NCI-H2029 (cell line): ENCODE measurements at regions not wholly inside any gene's neighbourhood (a gene's known extent, or its start where the extent isn't known, plus 50 kb on each side); places are given as distances from the start of the nearest gene placed in this dataset.
"Not testable (repeated sequence)": the region's sequence is repeated elsewhere in the genome, so short reads cannot be mapped to it uniquely, and the experiment has no call there.

ENCODE experiments used
- DNase-seq: peaks from one replicate; lab custom pipeline; 2025; lab: John Stamatoyannopoulos, UW

DNA sequence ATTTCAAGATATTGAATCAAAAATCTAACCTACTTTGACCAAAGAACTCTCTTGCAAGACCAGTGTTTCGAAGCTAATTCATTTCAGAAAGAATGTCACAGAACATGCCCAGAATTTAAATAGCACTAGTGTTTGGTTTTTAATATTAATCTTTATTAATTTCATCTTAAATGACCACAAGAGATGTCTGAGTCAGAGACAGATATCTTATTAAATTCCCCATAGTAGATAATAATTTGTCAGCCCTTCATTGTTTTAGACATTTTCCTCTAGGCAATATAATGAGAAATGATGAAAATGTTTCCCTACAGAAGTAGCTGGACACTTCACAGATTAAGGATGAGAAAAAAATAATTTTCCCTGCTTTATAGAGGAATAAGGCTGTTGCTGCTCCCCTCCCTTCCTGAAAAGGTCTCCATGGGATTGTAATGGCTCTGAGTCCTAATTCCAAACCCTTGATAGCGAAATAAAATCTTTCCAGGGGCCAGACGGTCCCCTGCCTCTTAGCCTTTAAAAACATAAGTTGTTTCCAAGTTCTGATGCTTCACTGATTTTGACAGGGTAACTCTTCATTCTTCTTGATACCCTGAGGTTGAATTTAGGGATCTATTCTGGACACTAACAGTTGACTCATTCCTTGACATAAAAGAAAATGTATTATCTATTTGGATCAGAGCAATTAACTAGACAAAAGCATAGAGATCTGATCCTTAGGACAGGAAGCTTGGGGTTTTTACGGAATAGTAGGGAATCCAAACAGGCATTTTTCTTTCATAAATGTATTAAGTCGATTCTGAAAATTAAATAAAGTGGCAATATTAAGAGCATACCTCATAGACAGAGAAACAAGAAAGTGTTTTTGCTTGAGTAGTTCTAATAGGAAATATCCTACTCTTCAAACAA, 820.8 kb downstream of the BRINP3 start:
- no peak for DNase-seq

DNA sequence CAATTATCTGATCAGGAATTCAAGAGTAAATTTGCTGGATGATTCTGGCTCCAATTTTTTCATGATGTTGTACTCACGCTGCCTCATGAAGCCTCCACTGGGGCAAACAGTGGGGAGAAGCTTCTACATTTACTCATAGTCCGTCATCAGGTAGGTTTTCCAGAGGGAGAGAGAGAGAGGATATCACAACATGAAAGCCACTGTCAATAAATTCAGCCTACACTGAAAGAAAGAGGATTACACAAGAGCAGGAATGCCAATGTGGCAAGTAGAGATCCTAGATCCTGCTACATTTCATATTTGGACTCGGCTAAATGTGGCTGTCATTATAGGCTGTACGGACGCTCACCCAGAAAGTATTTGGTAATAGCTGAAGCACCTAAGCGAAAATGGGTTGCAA, 819.9 kb downstream of the BRINP3 start:
- DNase-seq = no peak

DNA sequence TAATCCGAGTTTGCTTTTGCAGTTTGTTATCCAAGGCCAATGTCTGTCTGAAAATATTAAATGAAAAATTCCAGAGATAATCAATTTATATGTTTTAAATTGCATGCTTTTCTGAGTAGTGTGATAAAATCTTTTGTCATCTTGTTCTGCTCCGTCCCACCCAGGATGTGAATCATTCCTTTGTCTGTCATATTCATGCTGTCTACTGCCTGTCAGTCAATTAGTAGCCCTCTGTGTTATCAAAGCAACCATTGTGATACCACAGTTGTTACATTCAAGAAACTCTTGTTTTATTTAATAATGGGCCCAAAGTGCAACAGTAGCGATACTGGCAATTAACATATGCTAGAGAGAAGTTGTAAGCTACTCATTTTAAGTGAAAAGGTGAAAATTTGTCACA, 819.3 kb downstream of the BRINP3 start:
- DNase-seq = no peak

DNA sequence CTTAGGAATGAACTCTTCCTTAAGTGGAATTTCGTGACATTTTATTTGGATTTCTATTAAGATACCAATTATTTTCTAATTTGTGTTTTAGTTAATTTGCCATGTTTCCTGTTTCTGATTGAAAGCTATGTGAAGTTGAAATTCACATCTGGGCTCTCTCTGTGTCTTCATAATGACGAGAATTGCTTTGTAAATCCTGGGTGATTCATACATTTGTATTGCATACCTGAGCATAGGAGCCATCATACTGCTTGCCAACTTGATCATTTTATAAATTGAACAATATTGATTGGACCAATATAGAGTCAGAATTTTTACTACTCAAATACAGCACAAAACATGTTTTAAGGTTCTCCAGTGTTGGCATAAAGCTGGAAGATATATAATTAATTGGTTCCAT, 817.9 kb downstream of the BRINP3 start:
- no peak for DNase-seq

DNA sequence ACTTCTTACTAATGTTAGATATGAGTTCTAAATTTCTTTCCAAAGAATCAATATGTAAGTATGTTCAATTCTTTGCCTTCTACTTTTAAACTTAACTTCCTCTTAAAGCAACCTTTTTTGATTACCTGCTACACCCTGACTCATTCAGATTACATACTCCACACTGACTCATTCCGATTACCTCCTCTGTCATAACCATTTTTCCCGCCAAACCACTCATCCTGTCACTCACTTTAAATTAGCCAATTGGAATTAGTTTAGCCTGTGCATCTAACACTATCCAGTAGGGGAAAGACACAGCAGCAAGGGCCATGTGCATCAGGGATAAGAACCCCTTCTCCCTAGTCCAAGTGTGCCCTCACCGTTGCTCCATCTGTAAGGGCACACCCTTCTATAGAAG, 815.5 kb downstream of the BRINP3 start:
- no peak for DNase-seq

DNA sequence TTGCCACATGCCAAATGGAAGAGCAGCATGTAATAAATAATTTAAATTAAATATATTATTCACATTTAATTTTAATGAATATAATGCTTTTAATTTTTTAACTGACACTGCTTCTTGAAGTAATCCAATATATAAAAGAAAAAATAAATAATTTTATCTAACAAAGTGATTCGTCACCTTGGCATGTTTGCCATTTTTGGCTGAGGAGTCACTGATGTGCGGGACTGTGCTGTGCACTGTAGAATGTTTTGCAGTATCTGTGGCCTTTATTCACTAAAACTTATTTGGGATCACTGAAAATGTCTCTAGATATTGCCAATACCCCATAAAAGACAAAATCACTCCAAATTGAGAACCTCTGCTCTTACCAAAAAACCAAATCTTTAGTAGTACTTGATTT, 807.8 kb downstream of the BRINP3 start:
- no peak for DNase-seq

DNA sequence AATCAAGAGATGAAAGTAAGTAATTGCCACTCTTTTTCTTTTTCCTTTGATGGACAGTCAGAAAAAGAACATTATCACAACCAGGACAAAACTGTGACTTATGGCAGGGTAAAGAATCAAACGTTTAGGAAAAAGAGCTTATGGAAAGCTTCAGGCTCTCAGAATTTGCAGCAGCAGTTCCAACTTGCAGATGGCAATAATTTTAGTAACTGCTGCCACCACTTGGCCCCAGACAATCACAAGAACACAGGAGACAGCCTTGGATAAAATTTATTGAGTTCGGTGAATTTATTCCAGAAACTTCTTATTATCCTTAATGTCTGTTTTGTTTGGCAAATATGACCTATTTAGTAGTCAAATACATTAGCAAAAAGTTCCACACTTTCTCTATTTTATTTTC, 804.4 kb downstream of the BRINP3 start:
- no peak for DNase-seq

DNA sequence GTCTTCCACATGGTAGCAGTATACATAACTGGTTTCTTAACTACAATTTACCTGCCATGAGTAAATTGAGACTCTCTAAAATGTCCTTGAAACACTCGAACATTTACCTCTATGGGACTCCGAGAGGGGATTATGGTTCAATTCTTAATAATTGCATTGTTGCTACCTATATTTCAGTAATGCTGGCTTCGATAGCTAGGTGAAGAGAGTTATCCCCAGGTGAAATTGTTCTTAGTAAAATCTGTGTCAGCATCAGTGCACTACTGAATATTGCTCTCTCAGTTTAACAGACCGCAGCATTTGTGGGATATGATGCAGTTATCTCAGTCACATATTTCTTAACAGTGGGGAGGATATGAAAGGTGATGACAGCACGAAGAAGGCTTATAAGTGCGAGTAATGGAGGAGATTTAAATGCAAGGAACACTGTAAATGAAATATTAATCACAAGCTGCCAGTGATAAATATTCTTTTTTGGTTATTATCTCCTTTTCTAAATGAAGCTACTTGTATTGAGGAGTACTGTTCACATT, 801.9 kb downstream of the BRINP3 start:
- DNase-seq = no peak

DNA sequence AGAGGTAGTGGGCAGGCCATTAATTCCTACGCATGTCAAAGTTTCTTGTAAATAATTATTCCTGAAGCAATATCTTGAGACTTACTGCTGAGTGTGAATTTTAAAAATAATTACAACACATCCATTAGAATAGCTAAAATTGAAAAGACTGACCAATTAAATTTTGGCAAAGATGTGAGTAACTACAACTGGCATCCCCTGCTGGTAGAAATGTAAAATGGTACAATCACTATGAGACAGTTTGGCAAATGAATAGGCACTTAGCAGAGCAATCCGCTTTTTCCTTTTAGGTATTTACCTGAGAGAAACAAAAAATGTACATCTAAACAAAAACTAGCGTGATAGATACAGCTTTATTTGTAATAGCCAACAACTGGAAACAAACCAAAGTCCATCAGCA, 798.9 kb downstream of the BRINP3 start:
- no peak for DNase-seq

DNA sequence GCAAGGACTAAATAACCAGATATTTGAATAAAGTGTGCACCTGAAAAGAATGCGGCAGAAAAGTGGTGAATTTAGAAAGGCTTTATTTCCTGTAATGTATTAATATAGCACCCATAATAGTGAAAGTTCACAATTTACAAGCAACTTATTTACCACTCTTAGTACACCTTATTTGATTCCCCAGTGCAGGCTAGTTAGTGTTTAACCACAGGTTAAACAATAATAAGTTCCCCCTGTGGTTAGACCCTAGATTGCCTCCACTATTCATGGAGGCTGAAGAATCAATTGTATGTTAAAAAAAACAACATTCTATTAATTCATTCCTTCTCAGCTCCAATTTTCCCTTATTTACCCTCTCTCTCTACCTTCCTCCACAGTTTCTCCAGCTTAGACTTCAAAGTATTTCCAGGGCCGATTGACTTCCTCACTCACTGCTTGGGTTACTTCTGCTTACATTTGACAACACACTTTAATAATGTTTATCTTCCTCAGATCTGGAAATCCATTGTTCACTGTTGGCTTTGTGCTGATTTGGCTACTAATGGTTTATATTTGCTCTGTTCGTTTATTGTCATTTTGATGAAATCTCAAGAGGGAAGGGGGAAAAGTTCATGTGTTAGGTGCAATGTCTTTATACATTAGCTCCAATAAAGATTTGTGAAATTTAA, 796.3 kb downstream of the BRINP3 start:
- no peak for DNase-seq

DNA sequence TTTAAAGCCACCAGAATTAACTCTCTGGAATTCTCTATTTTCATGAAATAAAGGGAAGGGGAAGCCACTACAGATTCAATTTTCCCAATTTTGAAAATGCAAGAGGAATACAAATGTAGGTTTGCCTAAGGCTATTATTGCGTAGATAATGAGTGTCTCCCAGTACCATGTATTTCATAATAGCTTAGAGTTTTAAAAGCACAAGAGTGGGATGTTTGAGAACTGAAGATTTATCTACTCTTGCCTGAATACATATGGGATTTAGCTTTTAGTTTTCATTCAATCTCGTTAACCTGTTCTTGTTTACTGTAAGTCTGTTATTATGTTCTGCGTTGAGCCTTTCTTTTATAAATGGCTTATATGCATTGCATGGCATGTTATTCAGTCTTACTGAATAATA, 795.1 kb downstream of the BRINP3 start:
- no peak for DNase-seq

DNA sequence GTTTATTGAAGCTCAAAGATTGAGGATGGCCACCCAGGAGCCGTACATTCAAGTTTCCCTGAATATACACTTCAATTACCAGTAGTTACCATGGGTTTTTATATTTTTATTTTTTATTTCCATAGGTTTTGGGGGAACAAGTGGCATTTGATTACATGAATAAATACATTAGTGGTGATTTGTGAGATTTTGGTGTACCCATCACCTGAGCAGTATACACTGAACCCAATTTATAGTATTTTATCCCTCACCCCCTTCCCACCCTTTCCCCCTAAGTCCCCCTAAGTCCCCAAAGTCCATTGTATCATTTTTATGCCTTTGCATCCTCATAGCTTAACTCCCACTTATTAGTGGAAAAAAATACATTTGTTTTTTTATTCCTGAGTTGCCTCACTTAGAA, 791.4 kb downstream of the BRINP3 start:
- DNase-seq = no peak

DNA sequence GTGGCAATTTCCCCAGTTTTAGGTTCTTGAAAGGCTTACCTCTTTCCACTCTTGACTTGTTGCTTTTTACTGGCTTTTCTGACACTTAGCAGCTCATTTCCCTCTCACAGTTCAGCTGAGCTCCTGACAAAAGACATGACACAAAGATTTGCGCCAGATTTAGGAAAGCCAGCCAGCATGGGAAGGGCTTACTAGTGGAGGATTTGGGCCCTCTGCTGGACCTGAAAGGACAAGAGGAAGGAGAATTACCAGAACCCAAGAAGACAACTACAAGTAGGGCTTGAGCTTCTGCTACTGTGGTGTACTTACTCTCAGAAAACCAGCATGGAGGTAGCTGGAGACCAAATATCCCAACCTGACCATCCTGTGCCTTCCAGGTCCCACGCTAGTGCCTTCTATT, 784.5 kb downstream of the BRINP3 start:
- DNase-seq = no peak

DNA sequence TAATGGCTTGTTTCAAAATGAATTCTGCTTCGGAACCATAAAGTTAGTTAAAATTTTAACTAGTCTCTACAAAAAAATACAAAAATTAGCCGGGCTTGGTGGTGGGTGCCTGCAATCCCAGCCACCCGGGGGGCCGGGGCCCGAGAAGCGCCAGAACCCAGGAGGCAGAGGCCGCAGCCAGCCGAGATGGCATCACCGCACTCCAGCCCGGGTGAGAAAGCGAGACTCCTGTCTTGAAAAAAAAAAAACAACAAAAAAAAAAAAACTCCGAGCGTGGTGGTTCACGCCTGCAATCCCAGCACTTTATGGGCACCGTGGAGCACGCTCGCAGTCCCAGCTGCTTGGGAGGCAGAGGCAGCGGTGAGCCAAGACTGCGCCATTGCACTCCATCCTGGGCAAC, 781.4 kb downstream of the BRINP3 start:
- DNase-seq = no peak

DNA sequence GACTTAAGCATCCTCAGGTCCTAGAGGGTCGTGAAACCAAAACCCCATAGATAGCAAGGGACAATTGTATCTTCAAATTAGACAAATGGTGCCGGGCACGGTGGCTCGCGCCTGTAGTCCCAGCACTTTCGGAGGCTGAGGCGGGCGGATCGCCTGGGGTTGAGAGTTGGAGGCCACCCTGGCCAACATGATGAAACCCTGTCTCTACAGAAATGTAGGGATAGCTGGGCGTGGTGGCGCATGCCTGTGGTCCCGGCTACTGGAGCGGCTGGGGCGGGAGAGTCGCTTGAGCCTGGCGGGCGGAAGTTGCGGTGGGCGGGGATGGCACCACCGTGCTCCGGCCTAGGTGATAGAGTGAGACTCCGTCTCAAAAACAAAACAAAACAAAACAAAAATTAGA, 780.6 kb downstream of the BRINP3 start:
- DNase-seq = no peak

DNA sequence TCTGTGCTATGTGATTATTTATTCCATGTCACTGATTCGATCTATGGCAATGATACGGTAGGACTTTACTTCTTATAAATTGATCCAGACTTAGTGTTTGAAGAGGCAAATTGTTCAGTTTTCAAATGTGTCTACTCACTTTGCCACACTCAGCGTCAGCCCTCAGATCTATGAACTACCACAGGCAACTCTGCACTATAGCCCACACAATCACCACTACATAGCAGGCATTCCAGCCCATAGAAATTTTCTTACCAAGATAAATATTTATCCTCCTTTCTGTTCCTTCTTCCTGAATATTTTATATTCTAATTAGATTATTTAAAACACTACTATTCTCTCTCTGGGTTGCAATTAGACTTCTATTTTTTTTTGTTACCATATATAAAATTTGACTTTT, 776.1 kb downstream of the BRINP3 start:
- no peak for DNase-seq

DNA sequence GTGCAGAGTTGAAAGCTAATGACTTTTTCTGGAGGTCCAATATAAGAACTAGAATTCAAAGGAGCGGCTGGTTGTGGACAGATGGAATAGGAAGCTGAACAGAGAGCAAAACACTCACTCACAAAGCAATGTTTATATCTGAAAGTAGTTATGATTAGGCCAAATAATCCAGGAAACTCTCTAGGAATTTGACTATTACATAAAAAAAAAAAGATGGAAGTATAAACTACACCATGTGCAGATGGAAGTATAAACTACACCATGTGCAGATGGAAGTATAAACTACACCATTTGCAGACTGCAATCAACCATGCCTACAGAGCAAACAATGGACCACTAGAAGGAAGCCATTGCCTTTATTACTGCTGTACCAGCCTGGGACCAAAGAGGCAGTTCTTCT, 771.1 kb downstream of the BRINP3 start:
- no peak for DNase-seq

DNA sequence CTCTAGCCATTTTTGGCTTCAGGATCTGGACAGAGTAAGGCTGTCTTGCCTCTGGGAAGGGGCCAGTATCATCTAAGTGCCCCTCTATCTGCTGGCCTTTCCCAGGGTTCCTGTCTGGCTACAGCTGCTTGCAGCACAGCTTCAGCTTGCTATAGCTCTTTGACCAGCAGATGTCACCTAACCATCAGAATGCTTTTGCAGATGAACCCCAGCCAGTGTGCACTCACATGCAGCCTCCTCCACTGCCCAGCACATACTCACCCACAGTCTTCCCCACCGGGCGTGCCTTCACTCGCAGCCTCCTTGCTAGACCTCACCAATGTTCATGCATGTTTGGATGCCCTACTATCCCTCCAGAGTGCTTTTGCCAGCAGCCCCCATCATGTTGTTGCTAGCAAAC, 769.0 kb downstream of the BRINP3 start:
- DNase-seq = no peak

DNA sequence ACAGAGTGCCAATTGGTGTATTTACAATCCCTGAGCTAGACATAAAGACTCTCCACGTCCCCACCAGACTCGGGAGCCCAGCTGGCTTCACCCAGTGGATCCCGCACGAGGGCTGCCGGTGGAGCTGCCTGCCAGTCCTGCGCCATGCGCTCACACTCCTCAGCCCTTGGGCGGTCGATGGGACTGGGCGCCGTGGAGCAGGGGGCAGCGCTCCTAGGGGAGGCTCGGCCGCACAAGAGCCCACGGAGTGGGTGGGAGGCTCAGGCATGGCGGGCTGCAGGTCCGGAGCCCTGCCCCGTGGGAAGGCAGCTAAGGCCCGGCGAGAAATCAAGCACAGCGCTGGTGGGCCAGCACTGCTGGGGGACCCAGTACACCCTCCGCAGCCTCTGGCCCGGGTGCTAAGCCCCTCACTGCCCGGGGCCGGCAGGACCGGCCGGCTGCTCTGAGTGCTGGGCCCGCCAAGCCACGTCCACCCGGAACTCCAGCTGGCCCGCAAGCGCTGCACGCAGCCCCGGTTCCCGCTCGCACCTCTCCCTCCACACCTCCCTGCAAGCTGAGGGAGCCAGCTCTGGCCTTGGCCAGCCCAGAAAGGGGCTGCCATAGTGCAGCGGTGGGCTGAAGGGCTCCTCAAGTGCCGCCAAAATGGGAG, 759.4 kb downstream of the BRINP3 start:
- not testable (repeated sequence) for DNase-seq

DNA sequence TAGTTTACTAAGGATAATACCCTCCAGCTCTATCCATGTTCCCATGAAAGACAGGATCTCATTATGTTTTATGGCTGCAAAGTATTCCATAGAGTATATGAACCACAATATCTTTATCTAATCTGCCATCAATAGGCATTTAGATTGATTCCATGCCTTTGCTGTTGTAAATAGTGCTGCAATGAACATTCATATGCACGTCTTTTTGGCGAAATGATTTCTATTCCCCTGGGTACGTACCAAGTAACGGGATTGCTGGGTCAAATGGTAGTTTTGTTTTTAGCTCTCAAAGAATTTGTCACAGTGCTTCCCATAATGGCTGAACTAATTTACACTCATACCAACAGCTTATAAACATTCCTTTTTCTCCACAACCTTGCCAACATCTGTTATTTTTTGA, 750.9 kb downstream of the BRINP3 start:
- DNase-seq = no peak

DNA sequence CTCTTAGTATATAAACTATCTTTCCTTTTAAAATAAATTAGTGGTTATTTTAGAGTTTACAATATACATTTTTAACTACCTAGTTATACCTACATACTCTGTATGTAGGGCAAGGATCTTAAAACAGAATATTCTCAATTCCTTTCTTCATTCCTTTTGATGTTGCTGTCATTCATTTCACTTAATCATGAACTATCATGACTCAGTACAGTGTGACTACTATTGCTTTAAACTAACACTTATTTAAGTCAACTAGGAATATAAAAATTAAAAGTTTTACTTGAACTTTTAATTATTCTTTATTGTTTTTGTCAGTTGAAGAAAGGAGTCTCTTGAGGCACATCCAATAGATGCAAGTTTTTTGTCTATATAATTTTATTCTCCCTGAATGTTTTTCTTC, 726.4 kb downstream of the BRINP3 start:
- no peak for DNase-seq

DNA sequence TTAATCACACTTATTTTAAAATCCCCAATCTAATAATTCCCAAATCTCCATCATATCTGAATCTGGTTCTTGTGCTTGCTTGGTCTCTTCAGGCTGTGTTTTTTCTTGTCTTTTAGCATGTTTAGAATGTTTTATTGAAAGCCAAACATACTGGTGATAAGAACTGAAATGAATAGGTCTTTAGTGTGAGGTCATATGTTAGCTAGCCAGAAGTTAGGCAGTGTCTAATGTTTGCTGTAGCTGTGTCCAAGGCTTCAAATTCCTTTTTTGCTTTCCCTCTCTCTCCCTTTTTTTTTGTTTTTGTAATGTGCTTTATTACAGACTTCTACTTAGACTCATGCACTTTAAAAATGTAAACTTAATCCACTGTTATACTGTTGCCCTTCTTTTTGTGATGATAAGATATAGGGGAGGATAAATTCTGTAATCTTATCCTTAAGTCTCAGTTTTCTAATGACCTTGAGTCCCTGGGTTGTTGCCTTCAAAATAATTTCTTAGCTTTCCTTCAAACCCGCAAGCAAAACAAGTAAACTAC, 725.1 kb downstream of the BRINP3 start:
- DNase-seq = no peak

DNA sequence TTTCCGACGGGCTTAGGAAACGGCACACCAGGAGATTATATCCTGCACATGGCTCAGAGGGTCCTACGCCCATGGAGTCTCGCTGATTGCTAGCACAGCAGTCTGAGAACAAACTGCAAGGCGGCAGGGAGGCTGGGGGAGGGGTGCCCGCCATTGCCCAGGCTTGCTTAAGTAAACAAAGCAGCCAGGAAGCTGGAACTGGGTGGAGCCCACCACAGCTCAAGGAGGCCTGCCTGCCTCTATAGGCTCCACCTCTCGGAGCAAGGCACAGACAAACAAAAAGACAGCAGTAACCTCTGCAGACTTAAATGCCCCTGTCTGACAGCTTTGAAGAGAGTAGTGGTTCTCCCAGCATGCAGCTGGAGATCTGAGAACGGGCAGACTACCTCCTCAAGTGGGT, 722.6 kb downstream of the BRINP3 start:
- not testable (repeated sequence) for DNase-seq
